Mesenchymal stem cell (in vitro differentiated cells and primary cell): ENCODE measurements at regions not wholly inside any gene's neighbourhood (a gene's known extent, or its start where the extent isn't known, plus 50 kb on each side); places are given as distances from the start of the nearest gene placed in this dataset.

Source experiments
- DNase-seq: peaks from one replicate; pipeline ENCODE4 v3.0.0-alpha.2; 2013
- H2AFZ ChIP-seq: one replicate; pipeline ENCODE4 v1.6.1; 2013; ENCODE audit warnings: low read depth, mild to moderate bottlenecking, control low read depth, inconsistent platforms, low read length, moderate library complexity
- H2AK5ac ChIP-seq: 2 replicates; pipeline ENCODE4 v1.6.1; 2013; ENCODE audit warnings: low read length, moderate library complexity, mild to moderate bottlenecking, inconsistent platforms; ENCODE audit not compliant: severe bottlenecking
- H2BK120ac ChIP-seq: one replicate; pipeline ENCODE4 v1.6.1; 2013; ENCODE audit warnings: low read depth, mild to moderate bottlenecking, inconsistent platforms, low read length, moderate library complexity
- H2BK12ac ChIP-seq, 2 experiments: one replicate each; pipeline ENCODE4 v1.6.1; 2013; ENCODE audit warnings: inconsistent platforms in 2 of 2, low read length in 2 of 2, mild to moderate bottlenecking in 2 of 2, moderate library complexity in 2 of 2, control low read depth in 1 of 2
- H2BK15ac ChIP-seq: one replicate; pipeline ENCODE4 v1.6.1; 2013; ENCODE audit warnings: mild to moderate bottlenecking, low read depth, inconsistent platforms; ENCODE audit not compliant: poor library complexity, severe bottlenecking
- H2BK5ac ChIP-seq: 2 replicates; pipeline ENCODE4 v1.6.1; 2013; ENCODE audit warnings: low read depth, mild to moderate bottlenecking, low read length, control low read depth, inconsistent platforms; ENCODE audit not compliant: poor library complexity, severe bottlenecking
- H3K14ac ChIP-seq, 2 experiments: one replicate each; pipeline ENCODE4 v1.6.1; 2013; ENCODE audit warnings: inconsistent platforms in 2 of 2, low read length in 2 of 2, control low read depth in 1 of 2, mild to moderate bottlenecking in 1 of 2, moderate library complexity in 1 of 2
- H3K18ac ChIP-seq, 2 experiments: one replicate each; pipeline ENCODE4 v1.6.1; 2013; ENCODE audit warnings: inconsistent platforms in 2 of 2, low read length in 2 of 2, control low read depth in 1 of 2, low read depth in 1 of 2, mild to moderate bottlenecking in 1 of 2
- H3K23ac ChIP-seq, 2 experiments: one replicate each; pipeline ENCODE4 v1.6.1; 2013; ENCODE audit warnings: inconsistent platforms in 2 of 2, low read length in 2 of 2, mild to moderate bottlenecking in 2 of 2, moderate library complexity in 2 of 2, control low read depth in 1 of 2
- H3K27ac ChIP-seq: 2 replicates; pipeline ENCODE4 v1.5.1; 2013; ENCODE audit warnings: mild to moderate bottlenecking, moderate library complexity, low read length, control low read depth, inconsistent platforms; ENCODE audit not compliant: poor library complexity, severe bottlenecking
- H3K27me3 ChIP-seq, 2 experiments: 2 replicates each; pipeline versions ENCODE4 v1.6.1 to v1.7.0; 2013; ENCODE audit warnings: low read length in 2 of 2, mild to moderate bottlenecking in 2 of 2, moderate library complexity in 2 of 2, control low read depth in 1 of 2, inconsistent platforms in 1 of 2; ENCODE audit not compliant: control insufficient read depth in 1 of 2, insufficient read depth in 1 of 2
- H3K36me3 ChIP-seq, 2 experiments: 2 replicates each; pipeline versions ENCODE4 v1.6.1 to v1.7.0; 2013; ENCODE audit warnings: low read length in 2 of 2, control low read depth in 1 of 2, inconsistent platforms in 1 of 2, low read depth in 1 of 2, mild to moderate bottlenecking in 1 of 2; ENCODE audit not compliant: insufficient read depth in 2 of 2, control insufficient read depth in 1 of 2
- H3K4ac ChIP-seq, 2 experiments: one replicate each; pipeline ENCODE4 v1.6.1; 2013; ENCODE audit warnings: inconsistent platforms in 2 of 2, low read length in 2 of 2, mild to moderate bottlenecking in 2 of 2, moderate library complexity in 2 of 2, control low read depth in 1 of 2, low read depth in 1 of 2
- H3K4me1 ChIP-seq: 2 replicates; pipeline ENCODE4 v1.6.1; 2013; ENCODE audit warnings: low read depth, low read length, control low read depth; ENCODE audit not compliant: control insufficient read depth, insufficient read depth
- H3K4me2 ChIP-seq: 2 replicates; pipeline ENCODE4 v1.6.1; 2013; ENCODE audit warnings: low read length, mild to moderate bottlenecking, inconsistent platforms; ENCODE audit not compliant: poor library complexity, severe bottlenecking
- H3K4me3 ChIP-seq, 2 experiments: 2 replicates each; pipeline versions ENCODE4 v1.5.1 to v1.7.0; 2013; ENCODE audit warnings: low read length in 2 of 2, mild to moderate bottlenecking in 2 of 2, control low read depth in 1 of 2, low read depth in 1 of 2; ENCODE audit not compliant: insufficient read depth in 1 of 2
- H3K79me1 ChIP-seq: replicated peaks from 2 replicates; pipeline ENCODE4 v1.6.1; 2013; ENCODE audit warnings: mild to moderate bottlenecking, control low read depth, low read length, inconsistent platforms; ENCODE audit not compliant: poor library complexity, severe bottlenecking
- H3K9ac ChIP-seq: 2 replicates; pipeline ENCODE4 v1.7.0; 2013; ENCODE audit warnings: mild to moderate bottlenecking, low read length, moderate library complexity
- H3K9me3 ChIP-seq: 2 replicates; pipeline ENCODE4 v1.7.0; 2013; ENCODE audit warnings: mild to moderate bottlenecking, low read length; ENCODE audit not compliant: control insufficient read depth
- H4K8ac ChIP-seq: one replicate; pipeline ENCODE4 v1.6.1; 2013; ENCODE audit warnings: inconsistent platforms, mild to moderate bottlenecking, low read length, moderate library complexity
- H4K91ac ChIP-seq: one replicate; pipeline ENCODE4 v1.6.1; 2013; ENCODE audit warnings: mild to moderate bottlenecking, low read length, inconsistent platforms
- WGBS: methylation state at CpG from one replicate; pipeline ENCODE4 v1.1.7; 2013; ENCODE audit warnings: mixed read lengths; 5-methylcytosine and 5-hydroxymethylcytosine counted together

- Histone ChIP-seq H3K4me3 (no peak overlapping the region), H3K79me1 (no peaks in the 10 kb centered on the region), H3K14ac (no peak overlapping the region), H2BK12ac (no peak overlapping the region), H3K27ac (no peak overlapping the region), H3K9ac (no peak overlapping the region), H3K36me3 (no peaks in the 10 kb centered on the region), H2AFZ (no peak overlapping the region), H3K4ac (no peak overlapping the region), H3K27me3 (no peaks in the 10 kb centered on the region), H3K4me1 (no peaks in the 10 kb centered on the region), H3K18ac (no peak overlapping the region), H3K4me2 (no peak overlapping the region), H4K8ac (no peak overlapping the region), H3K9me3 (peaks cover 3% of the 10 kb centered on the region), H3K23ac (no peak overlapping the region), H2BK5ac (no peak overlapping the region), H2AK5ac (no peak overlapping the region), H2BK15ac (no peak overlapping the region), H4K91ac (no peak overlapping the region), H2BK120ac (no peak overlapping the region)
- no peak for DNase-seq
- WGBS: 46% methylated on average over 2 of the region's 2 CpGs
These were observed 276.1 kb downstream of the HTR1A start for GRCh38 chr5:63686181-63686580.

GRCh38 chr5:63685454-63685853 lies 276.8 kb downstream of the HTR1A start:
- H3K9ac ChIP-seq: no peak overlapping the region
- no peak overlapping the region for H2BK12ac ChIP-seq
- no peak overlapping the region for H4K8ac ChIP-seq
- H3K4me3 ChIP-seq: no peak overlapping the region
- H3K4me1 ChIP-seq: no peaks in the 10 kb centered on the region
- no peak overlapping the region for H2BK5ac ChIP-seq
- peaks cover 3% of the 10 kb centered on the region for H3K9me3 ChIP-seq
- no peak overlapping the region for H3K4me2 ChIP-seq
- no peak overlapping the region for H4K91ac ChIP-seq
- H3K4ac ChIP-seq: no peak overlapping the region
- H3K36me3 ChIP-seq: no peaks in the 10 kb centered on the region
- H2AFZ ChIP-seq: no peak overlapping the region
- no peak overlapping the region for H3K14ac ChIP-seq
- no peak overlapping the region for H2AK5ac ChIP-seq
- DNase-seq: no peak
- no peak overlapping the region for H3K23ac ChIP-seq
- H3K18ac ChIP-seq: no peak overlapping the region
- no peaks in the 10 kb centered on the region for H3K27me3 ChIP-seq
- H2BK120ac ChIP-seq: no peak overlapping the region
- no peak overlapping the region for H2BK15ac ChIP-seq
- no peak overlapping the region for H3K27ac ChIP-seq
- H3K79me1 ChIP-seq: no peaks in the 10 kb centered on the region

- H3K18ac ChIP-seq: no peak overlapping the region
- H2BK12ac ChIP-seq: no peak overlapping the region
- H3K36me3 ChIP-seq: no peaks in the 10 kb centered on the region
- no peak overlapping the region for H3K4ac ChIP-seq
- no peak overlapping the region for H2BK15ac ChIP-seq
- H2AK5ac ChIP-seq: no peak overlapping the region
- no peak overlapping the region for H3K14ac ChIP-seq
- peaks cover 3% of the 10 kb centered on the region for H3K9me3 ChIP-seq
- H2AFZ ChIP-seq: no peak overlapping the region
- H4K8ac ChIP-seq: no peak overlapping the region
- no peak for DNase-seq
- H4K91ac ChIP-seq: no peak overlapping the region
- H3K27me3 ChIP-seq: no peaks in the 10 kb centered on the region
- 86% methylated on average over 1 of the region's 3 CpGs for WGBS
- H3K4me3 ChIP-seq: no peak overlapping the region
- H2BK5ac ChIP-seq: no peak overlapping the region
- H3K9ac ChIP-seq: no peak overlapping the region
- no peak overlapping the region for H3K27ac ChIP-seq
- H3K79me1 ChIP-seq: no peaks in the 10 kb centered on the region
- H3K4me1 ChIP-seq: no peaks in the 10 kb centered on the region
- no peak overlapping the region for H3K23ac ChIP-seq
- no peak overlapping the region for H2BK120ac ChIP-seq
- H3K4me2 ChIP-seq: no peak overlapping the region
These were observed 287.4 kb downstream of the HTR1A start for GRCh38 chr5:63674881-63675280.

- H2BK5ac ChIP-seq: no peak overlapping the region
- H3K4me2 ChIP-seq: no peak overlapping the region
- H2BK12ac ChIP-seq: no peak overlapping the region
- H3K14ac ChIP-seq: no peak overlapping the region
- H4K8ac ChIP-seq: no peak overlapping the region
- H2BK15ac ChIP-seq: no peak overlapping the region
- H3K27ac ChIP-seq: no peak overlapping the region
- H3K79me1 ChIP-seq: no peaks in the 10 kb centered on the region
- no peak overlapping the region for H2BK120ac ChIP-seq
- no peak overlapping the region for H2AK5ac ChIP-seq
- H3K4me3 ChIP-seq: no peak overlapping the region
- no peak overlapping the region for H3K4ac ChIP-seq
- no peaks in the 10 kb centered on the region for H3K27me3 ChIP-seq
- no peak for DNase-seq
- no peak overlapping the region for H3K23ac ChIP-seq
- H3K18ac ChIP-seq: no peak overlapping the region
- H3K9ac ChIP-seq: no peak overlapping the region
- WGBS: no CpG with 5 or more reads among the region's 1 CpG
- no peaks in the 10 kb centered on the region for H3K4me1 ChIP-seq
- no peak overlapping the region for H2AFZ ChIP-seq
- no peak overlapping the region for H4K91ac ChIP-seq
- no peaks in the 10 kb centered on the region for H3K9me3 ChIP-seq
- no peaks in the 10 kb centered on the region for H3K36me3 ChIP-seq
These were observed 307.2 kb downstream of the HTR1A start for GRCh38 chr5:63655043-63655442.
